ENCODE measurements at regions not wholly inside any gene's neighbourhood (a gene's known extent, or its start where the extent isn't known, plus 50 kb on each side); places are given as distances from the start of the nearest gene placed in this dataset.

DNA sequence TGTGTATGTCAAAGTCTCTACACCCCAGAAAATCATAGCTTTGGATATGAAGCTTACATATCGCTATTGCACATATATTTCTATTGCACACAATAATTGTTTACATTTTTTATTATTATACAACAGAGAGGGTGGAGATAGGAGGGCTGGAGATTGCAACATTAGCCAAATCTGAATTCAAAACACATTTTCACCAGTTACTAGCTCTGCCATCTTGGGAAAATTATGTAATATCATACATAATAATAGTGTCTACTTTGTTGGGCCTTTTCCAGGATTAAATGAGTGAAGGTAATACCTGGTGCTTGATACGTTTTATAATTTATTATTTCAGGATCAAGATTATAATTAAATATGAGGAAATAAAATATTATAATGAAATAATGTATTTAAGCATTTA, 507.4 kb upstream of the TBX3 start:
- 85% methylated on average over 2 of the region's 2 CpGs for WGBS

More for the DNA sequence above, 507.4 kb upstream of the TBX3 start:
- Histone ChIP-seq H3K9ac (ENCODE audit: low read depth in 1 of 2, low read length in 2 of 2) (no peak overlapping the region), H3K9me3 (ENCODE audit: control insufficient read depth in 4 of 4, low read length in 3 of 4) (no peaks in the 10 kb centered on the region), H3K27ac (ENCODE audit: low read depth in 1 of 2, low read length in 2 of 2) (no peak overlapping the region), H3K36me3 (ENCODE audit: control insufficient read depth in 4 of 4, insufficient read depth in 3 of 4, low read depth in 1 of 4, low read length in 3 of 4) (no peaks in the 10 kb centered on the region), H3K4me1 (ENCODE audit: control insufficient read depth in 4 of 4, insufficient read depth in 4 of 4, low read length in 3 of 4) (no peaks in the 10 kb centered on the region), H3K4me3 (ENCODE audit: low read depth in 1 of 3, low read length in 3 of 3) (no peak overlapping the region), H3K27me3 (ENCODE audit: control insufficient read depth in 4 of 4, insufficient read depth in 4 of 4, low read length in 3 of 4) (no peaks in the 10 kb centered on the region)
- no peak for DNase-seq (ENCODE audit: low spot score)
- no peak for TF ChIP-seq FOXA2 (IDR thresholded peaks at IDR 0.05)
- TF ChIP-seq RAD21 (IDR thresholded peaks at IDR 0.05) = no peak
- no peak for TF ChIP-seq FOXA1 (IDR thresholded peaks at IDR 0.05)
- TF ChIP-seq, protein P1, sequence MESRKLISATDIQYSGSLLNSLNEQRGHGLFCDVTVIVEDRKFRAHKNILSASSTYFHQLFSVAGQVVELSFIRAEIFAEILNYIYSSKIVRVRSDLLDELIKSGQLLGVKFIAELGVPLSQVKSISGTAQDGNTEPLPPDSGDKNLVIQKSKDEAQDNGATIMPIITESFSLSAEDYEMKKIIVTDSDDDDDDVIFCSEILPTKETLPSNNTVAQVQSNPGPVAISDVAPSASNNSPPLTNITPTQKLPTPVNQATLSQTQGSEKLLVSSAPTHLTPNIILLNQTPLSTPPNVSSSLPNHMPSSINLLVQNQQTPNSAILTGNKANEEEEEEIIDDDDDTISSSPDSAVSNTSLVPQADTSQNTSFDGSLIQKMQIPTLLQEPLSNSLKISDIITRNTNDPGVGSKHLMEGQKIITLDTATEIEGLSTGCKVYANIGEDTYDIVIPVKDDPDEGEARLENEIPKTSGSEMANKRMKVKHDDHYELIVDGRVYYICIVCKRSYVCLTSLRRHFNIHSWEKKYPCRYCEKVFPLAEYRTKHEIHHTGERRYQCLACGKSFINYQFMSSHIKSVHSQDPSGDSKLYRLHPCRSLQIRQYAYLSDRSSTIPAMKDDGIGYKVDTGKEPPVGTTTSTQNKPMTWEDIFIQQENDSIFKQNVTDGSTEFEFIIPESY (IDR thresholded peaks at IDR 0.05) = no peak
- no peak for TF ChIP-seq SP1 (IDR thresholded peaks at IDR 0.05)
- no peak for TF ChIP-seq EGR1 (IDR thresholded peaks at IDR 0.05; ENCODE audit: low read depth in 2 of 2)
- TF ChIP-seq, protein P2, sequence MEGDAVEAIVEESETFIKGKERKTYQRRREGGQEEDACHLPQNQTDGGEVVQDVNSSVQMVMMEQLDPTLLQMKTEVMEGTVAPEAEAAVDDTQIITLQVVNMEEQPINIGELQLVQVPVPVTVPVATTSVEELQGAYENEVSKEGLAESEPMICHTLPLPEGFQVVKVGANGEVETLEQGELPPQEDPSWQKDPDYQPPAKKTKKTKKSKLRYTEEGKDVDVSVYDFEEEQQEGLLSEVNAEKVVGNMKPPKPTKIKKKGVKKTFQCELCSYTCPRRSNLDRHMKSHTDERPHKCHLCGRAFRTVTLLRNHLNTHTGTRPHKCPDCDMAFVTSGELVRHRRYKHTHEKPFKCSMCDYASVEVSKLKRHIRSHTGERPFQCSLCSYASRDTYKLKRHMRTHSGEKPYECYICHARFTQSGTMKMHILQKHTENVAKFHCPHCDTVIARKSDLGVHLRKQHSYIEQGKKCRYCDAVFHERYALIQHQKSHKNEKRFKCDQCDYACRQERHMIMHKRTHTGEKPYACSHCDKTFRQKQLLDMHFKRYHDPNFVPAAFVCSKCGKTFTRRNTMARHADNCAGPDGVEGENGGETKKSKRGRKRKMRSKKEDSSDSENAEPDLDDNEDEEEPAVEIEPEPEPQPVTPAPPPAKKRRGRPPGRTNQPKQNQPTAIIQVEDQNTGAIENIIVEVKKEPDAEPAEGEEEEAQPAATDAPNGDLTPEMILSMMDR (IDR thresholded peaks at IDR 0.05; ENCODE audit: low read depth, low read length, missing input control) = no peak
- TF ChIP-seq, protein P3, sequence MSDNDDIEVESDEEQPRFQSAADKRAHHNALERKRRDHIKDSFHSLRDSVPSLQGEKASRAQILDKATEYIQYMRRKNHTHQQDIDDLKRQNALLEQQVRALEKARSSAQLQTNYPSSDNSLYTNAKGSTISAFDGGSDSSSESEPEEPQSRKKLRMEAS (IDR thresholded peaks at IDR 0.05) = no peak
- TF ChIP-seq GABPA (IDR thresholded peaks at IDR 0.05 in 1 of 2, conservative IDR thresholded peaks at IDR 0.05 in 1 of 2) = no peak
- TF ChIP-seq, protein P4, sequence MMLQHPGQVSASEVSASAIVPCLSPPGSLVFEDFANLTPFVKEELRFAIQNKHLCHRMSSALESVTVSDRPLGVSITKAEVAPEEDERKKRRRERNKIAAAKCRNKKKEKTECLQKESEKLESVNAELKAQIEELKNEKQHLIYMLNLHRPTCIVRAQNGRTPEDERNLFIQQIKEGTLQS (IDR thresholded peaks at IDR 0.05) = no peak
- TF ChIP-seq, protein P5, sequence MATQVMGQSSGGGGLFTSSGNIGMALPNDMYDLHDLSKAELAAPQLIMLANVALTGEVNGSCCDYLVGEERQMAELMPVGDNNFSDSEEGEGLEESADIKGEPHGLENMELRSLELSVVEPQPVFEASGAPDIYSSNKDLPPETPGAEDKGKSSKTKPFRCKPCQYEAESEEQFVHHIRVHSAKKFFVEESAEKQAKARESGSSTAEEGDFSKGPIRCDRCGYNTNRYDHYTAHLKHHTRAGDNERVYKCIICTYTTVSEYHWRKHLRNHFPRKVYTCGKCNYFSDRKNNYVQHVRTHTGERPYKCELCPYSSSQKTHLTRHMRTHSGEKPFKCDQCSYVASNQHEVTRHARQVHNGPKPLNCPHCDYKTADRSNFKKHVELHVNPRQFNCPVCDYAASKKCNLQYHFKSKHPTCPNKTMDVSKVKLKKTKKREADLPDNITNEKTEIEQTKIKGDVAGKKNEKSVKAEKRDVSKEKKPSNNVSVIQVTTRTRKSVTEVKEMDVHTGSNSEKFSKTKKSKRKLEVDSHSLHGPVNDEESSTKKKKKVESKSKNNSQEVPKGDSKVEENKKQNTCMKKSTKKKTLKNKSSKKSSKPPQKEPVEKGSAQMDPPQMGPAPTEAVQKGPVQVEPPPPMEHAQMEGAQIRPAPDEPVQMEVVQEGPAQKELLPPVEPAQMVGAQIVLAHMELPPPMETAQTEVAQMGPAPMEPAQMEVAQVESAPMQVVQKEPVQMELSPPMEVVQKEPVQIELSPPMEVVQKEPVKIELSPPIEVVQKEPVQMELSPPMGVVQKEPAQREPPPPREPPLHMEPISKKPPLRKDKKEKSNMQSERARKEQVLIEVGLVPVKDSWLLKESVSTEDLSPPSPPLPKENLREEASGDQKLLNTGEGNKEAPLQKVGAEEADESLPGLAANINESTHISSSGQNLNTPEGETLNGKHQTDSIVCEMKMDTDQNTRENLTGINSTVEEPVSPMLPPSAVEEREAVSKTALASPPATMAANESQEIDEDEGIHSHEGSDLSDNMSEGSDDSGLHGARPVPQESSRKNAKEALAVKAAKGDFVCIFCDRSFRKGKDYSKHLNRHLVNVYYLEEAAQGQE (IDR thresholded peaks at IDR 0.05) = no peak
- no peak for TF ChIP-seq YY1 (IDR thresholded peaks at IDR 0.05)

Data from liver (tissue), 8 donors.